GM18858 (cell line): ENCODE measurements at regions not wholly inside any gene's neighbourhood (a gene's known extent, or its start where the extent isn't known, plus 50 kb on each side); places are given as distances from the start of the nearest gene placed in this dataset.
"Not testable (repeated sequence)": the region's sequence is repeated elsewhere in the genome, so short reads cannot be mapped to it uniquely, and the experiment has no call there.

ENCODE experiments used
- ATAC-seq: cut with Tn5 transposase; IDR thresholded peaks from one replicate; pipeline ENCODE4 v1.9.1; 2021; ENCODE audit not compliant: unreplicated experiment

- ATAC-seq = not testable (repeated sequence)
Measured at GRCh38 chr3:159510988-159511387, 477.6 kb upstream of the IL12A start.

- no peak for ATAC-seq
Measured at GRCh38 chr3:159513444-159513843, 475.2 kb upstream of the IL12A start.

- no peak for ATAC-seq
Measured at GRCh38 chr3:159513867-159514380, 474.7 kb upstream of the IL12A start.

GRCh38 chr3:159517105-159517504 lies 471.5 kb upstream of the IL12A start:
- ATAC-seq = no peak

- no peak for ATAC-seq
Measured at GRCh38 chr3:159520638-159521037, 468.0 kb upstream of the IL12A start.

- ATAC-seq = no peak
Measured at GRCh38 chr3:159522276-159522675, 466.4 kb upstream of the IL12A start.

- no peak for ATAC-seq
Measured at GRCh38 chr3:159528251-159528895, 460.3 kb upstream of the IL12A start.

- ATAC-seq = no peak
Measured at GRCh38 chr3:159532577-159532976, 456.1 kb upstream of the IL12A start.

GRCh38 chr3:159534496-159534895 lies 454.1 kb upstream of the IL12A start:
- ATAC-seq = no peak

- no peak for ATAC-seq
Measured at GRCh38 chr3:159536876-159537275, 451.8 kb upstream of the IL12A start.

GRCh38 chr3:159538507-159538906 lies 450.1 kb upstream of the IL12A start:
- no peak for ATAC-seq

GRCh38 chr3:159540882-159541495 lies 447.6 kb upstream of the IL12A start:
- ATAC-seq = no peak

GRCh38 chr3:159548675-159549335 lies 439.8 kb upstream of the IL12A start:
- no peak for ATAC-seq

- no peak for ATAC-seq
Measured at GRCh38 chr3:159555205-159555604, 433.4 kb upstream of the IL12A start.

GRCh38 chr3:159559771-159560170 lies 428.9 kb upstream of the IL12A start:
- no peak for ATAC-seq

- no peak for ATAC-seq
Measured at GRCh38 chr3:159560214-159560979, 428.2 kb upstream of the IL12A start.

GRCh38 chr3:159565313-159565712 lies 423.3 kb upstream of the IL12A start:
- ATAC-seq = no peak

GRCh38 chr3:159583662-159584061 lies 405.0 kb upstream of the IL12A start:
- ATAC-seq = no peak

- no peak for ATAC-seq
Measured at GRCh38 chr3:159584421-159584820, 404.2 kb upstream of the IL12A start.

- no peak for ATAC-seq
Measured at GRCh38 chr3:159586571-159587202, 401.9 kb upstream of the IL12A start.
